ENCODE measurements at regions not wholly inside any gene's neighbourhood (a gene's known extent, or its start where the extent isn't known, plus 50 kb on each side); places are given as distances from the start of the nearest gene placed in this dataset.

DNA sequence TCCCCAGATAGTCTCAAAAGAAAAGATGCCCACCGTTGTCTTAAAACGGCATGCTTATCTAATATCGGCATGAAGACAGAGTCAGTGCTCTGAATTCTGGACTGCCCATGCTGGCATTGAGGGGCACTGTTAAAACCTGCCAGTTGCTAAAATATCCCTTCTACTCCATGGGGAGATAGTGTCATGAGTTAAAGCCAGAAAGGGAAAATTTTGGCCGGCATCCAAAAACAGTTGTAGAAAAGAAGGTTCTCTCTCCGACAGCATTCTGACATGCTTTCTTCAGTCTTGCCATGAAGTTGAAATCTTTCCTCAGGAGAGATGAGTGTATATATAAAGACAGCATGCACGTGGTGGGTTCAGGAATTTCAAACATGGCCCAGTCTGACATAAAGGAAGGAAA, 401.3 kb upstream of the PIK3C3 start:
- TF ChIP-seq, protein P1, sequence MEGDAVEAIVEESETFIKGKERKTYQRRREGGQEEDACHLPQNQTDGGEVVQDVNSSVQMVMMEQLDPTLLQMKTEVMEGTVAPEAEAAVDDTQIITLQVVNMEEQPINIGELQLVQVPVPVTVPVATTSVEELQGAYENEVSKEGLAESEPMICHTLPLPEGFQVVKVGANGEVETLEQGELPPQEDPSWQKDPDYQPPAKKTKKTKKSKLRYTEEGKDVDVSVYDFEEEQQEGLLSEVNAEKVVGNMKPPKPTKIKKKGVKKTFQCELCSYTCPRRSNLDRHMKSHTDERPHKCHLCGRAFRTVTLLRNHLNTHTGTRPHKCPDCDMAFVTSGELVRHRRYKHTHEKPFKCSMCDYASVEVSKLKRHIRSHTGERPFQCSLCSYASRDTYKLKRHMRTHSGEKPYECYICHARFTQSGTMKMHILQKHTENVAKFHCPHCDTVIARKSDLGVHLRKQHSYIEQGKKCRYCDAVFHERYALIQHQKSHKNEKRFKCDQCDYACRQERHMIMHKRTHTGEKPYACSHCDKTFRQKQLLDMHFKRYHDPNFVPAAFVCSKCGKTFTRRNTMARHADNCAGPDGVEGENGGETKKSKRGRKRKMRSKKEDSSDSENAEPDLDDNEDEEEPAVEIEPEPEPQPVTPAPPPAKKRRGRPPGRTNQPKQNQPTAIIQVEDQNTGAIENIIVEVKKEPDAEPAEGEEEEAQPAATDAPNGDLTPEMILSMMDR (IDR thresholded peaks at IDR 0.05): no peak
- TF ChIP-seq POLR2AphosphoS5 (IDR thresholded peaks at IDR 0.05): no peak
- no peak for TF ChIP-seq POLR2A (IDR thresholded peaks at IDR 0.05)
- no peak for TF ChIP-seq EP300 (IDR thresholded peaks at IDR 0.05)
